Caki2 (cell line): ENCODE measurements at regions not wholly inside any gene's neighbourhood (a gene's known extent, or its start where the extent isn't known, plus 50 kb on each side); places are given as distances from the start of the nearest gene placed in this dataset.

Experiments used
- DNase-seq: peaks from one replicate; pipeline ENCODE4 v3.0.0-alpha.2; 2015; ENCODE audit warnings: low read depth
- in situ Hi-C: cut with HindIII; loops from 2 replicates; pipeline ENCODE4 v1.10.0; 2016; ENCODE audit warnings: low sequenced_read_pairs, low pct_unique_long_range_greater_than_20kb, mixed read lengths

DNA sequence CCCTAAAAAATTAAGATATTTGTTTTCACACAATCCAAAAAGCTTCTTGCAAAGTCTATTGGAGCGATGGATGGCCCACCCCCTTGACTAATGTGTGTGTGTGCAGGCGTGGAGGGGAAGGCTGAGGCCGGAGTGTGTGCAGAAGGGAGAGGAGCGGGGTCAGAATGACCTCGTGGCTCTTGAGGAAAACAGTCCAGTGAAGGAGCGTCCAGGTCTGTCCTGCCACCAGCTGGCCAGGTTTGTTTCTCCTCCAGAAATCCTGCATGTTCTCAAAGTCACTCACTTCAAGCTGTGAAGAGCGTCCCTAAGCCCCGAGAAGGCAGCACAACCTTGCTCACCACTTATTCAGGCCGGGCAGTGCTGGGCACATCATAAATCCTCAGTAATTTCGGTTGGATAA is 69.5 kb upstream of the SSX2IP start:
- in situ Hi-C loops = no loop called here
- DNase-seq = no peak

DNA sequence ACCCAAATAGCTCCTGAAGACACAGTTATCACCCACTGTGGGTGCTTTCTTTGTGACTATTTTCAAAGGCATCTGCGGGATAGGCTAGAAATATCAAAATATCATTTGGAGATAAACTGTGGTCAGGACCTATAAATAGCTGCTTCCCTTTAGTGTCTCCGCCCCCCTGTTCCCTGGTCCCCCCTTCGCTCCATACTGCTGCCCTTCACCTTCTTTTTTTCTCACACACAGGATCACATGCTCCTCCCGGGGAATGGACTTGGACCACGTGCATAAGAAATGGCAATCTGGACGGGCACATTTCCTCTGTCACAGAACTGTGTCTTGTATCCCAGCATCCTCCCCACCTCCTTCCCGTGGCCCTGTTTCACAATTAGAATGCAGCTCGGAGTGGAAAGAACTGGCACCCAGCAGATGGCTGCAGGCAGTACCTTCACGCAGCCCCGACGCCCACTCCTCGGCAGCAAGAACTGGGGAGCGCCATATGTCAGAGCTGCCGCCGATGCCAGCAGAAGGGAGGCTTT is 68.8 kb upstream of the SSX2IP start:
- in situ Hi-C loops = no loop called here
- DNase-seq = no peak

DNA sequence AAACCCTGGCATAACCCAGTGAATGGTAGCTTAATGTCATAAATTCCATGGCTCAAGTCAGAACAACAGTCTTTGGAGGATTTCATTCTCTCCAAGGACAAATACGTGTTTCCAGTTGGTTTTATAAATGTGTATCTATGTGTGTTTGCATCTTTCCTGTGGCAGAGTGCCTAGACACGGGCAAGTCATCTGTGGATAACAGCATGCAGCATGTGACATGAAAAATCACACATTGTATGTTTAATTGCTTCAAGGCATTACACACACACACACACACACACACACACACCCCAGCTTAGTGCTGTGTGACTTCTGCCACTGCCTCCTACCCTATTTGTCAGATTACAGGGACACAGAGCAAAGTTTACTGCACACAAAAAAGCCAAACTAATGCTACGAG is 68.2 kb upstream of the SSX2IP start:
- DNase-seq = no peak
- in situ Hi-C loops = no loop called here

DNA sequence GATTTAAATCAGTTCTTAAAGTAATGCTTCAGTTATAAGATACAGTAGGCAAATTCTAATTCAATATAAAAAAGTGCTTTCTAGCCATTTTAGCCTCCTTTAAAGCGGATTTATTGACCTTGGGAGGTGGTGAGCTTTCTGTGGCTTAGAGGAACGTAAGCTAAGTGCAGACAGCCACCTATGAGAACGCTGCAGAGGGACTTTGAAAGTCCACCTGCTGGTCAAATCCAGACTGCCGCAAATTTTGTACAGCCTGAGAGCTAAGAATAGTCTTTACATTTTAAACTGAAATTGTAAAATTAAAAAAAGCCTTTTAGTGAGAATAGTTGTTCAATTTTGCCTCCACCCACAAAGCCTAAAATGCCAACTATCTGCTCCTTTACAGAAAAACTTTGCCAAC is 67.0 kb upstream of the SSX2IP start:
- in situ Hi-C loops = no loop called here
- DNase-seq = no peak

DNA sequence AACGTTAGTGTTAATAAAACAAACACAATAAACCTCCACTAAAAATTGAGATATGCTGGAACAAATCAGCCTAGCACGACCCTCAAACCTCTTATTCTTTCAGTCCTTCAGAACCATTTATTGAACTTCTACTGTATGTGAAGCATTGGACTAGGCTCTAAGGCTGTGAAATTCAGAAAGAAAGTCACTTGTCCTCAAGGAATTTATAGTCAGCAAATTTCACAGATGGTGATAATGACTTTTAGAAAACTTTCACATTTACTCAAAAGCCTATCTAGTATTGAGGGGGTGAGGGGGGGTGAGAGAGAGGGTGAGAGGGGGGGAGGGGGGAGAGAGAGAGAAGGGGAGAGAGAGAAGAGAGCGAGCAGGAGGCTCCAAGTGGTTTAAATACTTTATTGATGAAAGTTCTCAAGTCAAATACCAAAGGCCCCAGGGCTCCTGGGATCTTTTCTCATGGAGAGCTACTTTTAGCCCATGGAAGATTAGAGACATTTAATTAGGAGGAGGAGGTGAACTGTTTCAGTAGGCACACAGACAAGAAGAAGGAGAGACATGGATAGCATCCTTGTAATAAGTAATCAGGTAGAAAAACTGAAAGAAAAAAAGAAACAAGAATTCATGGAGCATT is 66.3 kb upstream of the SSX2IP start:
- in situ Hi-C loops = no loop called here
- DNase-seq = no peak

DNA sequence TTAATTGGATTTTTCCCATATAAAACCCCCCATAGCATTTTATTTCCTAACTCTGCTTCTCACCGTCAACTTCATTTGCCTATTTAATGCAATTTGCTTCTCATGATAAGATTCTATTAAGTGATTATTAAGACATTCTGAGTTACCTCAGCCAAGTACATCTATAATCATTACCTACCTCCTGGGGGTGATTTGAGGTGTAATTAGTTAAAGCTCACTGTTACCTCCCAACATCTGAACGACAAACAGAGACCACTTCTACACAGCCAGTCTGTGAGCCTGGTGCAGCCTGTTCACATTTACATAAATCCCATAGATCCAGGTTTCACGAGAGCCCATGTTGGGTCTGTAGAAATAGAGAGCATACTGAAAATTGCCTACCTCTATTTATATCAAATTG is 65.7 kb upstream of the SSX2IP start:
- in situ Hi-C loops = no loop called here

DNA sequence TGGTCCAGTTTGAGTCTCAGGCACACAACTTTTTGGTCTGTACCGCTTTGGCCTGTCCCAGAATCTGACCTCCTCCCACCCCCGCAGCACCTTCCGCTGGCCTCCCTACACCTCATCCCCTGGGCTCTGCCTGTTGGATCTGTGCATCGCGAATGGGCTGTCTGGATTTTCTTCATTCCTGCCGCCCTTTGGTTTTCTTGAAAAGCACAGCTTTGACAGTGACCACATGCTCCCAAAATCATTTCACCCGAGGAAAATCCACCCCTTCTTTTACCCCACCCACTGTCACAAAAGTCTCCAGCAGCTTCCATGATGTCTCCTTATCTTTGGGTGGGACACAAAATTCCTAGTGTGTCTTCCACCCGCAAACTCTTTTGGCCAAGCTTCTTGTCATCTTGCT is 65.0 kb upstream of the SSX2IP start:
- DNase-seq = no peak
- in situ Hi-C loops = no loop called here

More for the DNA sequence above, 65.7 kb upstream of the SSX2IP start:
- no peak for DNase-seq

DNA sequence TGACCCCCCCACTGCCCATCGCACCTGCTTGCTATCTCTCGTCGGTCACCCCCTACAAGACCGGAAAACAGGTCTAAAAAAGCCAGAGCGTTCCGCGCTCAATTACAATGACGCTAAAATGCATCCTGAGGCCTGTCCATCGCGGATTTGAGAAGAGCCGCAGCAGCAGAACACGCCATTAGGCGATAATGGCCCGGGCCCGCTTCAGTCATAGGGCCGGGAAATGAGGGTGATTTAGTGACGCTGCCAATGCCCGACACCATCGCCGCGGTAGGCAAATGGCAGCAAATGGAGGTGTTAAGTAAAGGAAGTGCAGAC is 64.1 kb upstream of the SSX2IP start:
- DNase-seq = no peak
- in situ Hi-C loops = no loop called here

DNA sequence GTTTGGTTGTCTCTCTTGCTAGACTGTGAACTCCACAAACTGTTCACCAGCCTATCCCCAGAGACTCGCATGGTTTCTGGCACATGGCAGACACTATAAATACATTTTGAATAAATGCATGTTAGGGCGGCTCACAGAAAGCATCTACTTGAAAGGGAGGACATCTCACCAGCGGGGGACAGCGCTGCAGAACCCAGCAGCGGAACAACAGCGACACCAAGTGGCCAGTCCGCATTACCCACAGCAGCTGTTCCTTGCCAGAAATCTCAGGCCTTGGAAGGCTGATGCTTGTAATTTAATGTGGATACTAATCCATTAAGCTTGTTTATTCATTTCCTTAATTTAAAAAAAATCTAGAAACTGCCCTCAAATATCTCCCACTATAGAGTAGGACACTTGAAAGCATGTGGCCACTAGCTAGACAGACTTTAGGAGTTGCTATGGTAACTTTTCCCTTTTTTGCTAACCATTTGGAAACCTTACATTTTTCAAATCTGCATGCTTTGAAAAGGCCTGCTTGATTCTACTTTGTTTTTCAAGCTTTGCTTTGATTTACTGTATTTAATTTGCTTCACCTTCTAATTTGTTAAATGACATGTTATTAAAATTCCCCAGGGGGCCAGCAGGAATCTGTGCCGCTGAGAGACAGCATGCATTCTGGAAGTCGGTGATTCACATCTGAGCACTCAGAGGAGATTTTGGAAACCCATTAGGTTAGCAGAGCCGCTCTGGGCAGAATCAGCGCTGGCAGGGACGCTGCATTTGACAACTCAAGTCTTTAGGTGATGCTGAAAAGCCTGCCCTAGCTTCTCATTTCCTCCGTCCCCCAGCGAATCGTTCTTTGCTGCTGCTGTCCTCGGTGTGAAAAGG is 63.5 kb upstream of the SSX2IP start:
- peak; percentile 42 for DNase-seq
- in situ Hi-C loops = no loop called here

DNA sequence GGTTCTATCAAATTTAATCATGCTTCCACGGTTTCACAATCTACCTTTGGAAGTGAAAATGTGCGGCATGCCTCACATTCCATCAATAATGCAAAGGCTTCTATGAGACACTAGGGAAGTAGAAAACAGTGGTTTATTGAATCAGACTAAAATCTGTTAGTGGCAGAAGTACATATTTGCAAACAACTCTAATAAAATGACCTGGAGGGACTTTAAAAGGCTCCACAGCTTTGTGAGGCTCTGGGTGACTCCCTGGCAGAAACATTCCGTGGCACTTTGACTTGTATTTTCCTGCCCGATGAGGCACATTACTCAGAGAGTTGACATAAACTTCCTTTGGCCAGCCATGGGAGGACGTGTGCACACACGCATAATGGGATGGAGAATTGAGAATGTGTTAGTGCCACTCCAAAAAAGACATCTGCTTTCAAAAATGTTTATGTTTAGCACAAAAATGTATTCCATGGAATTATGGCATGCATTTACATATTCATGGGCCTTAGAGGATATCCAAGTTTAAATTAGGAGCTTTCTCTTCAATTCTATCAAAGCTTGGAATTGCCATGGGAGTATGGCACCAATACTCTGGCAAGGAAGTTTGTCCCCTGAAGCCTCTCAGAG is 60.0 kb upstream of the SSX2IP start:
- in situ Hi-C loops = no loop called here
- DNase-seq = no peak

DNA sequence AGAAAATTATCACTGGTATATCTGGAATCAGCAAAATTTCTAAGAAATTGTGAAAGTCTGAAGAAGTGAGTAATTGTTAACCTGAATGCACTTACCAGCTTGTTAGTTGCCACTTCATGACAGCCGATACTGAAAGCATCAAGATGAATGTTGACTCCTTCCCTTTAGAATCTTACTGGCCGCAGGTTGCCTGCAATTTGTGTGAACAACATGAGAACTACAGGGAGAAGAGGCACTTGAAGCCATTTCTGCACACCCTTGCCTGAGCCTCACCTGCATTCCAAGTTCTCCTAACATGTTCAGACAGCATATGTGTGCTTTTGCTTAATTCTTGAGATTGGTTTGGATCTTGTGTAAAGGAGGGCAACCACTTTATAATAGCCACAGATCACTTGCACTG is 59.2 kb upstream of the SSX2IP start:
- DNase-seq = no peak
- in situ Hi-C loops = no loop called here

DNA sequence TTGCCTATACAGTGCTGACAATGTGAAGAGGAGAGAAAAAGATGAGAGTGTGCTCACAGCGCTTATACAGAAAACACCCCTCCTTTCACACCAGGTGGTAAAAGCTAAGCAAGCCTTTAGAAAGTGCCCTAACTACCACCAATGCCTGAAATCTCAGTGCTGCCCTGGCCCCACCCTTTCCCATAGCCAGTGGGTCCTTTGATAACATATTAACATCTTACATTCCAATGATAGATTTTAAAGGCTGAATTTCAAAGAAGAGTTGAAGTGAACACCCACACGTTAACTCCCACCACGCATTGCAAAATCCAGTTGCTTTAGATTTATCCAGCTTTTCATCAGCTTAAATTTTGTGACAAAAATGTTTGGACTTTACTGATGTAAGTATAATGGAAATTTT is 58.1 kb upstream of the SSX2IP start:
- DNase-seq = no peak
- in situ Hi-C loops = no loop called here

DNA sequence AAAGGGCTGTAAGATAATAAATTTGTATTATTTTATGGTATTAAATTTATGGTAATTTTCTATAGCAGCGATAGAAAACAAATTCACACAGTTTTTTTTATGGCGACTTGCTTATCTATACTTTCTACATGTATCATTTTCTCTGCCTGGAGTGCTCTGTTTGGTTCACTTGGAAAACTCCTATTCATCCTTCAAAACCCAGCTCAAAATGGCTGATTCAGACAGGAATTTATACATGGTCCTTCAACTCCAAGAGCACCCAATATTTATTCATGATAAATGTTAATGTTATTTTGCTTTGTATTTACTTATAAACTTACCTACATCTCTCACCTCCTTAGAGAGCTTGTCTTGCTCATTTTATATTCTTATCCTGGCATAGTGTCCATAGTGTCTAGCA is 55.6 kb upstream of the SSX2IP start:
- DNase-seq = no peak
- in situ Hi-C loops = no loop called here

DNA sequence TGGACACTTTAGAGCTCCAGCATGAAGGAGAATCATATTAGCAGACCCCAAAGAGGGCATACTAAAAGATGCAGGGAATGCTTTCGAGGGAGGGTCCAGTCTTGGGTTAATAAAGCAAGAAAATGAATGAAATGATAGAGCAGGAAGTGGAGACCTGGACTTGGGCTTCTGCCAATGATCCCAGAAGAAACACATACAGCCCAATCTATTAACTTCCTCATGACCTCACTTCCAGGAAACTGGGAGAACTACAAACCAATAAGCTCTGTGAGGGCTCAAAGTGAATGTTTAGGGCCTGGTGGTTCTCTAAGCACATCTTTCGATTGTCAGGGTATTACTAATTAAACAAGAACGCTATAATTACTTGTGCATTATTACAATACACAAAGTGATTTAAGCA is 53.6 kb upstream of the SSX2IP start:
- in situ Hi-C loops = no loop called here
- DNase-seq = no peak

DNA sequence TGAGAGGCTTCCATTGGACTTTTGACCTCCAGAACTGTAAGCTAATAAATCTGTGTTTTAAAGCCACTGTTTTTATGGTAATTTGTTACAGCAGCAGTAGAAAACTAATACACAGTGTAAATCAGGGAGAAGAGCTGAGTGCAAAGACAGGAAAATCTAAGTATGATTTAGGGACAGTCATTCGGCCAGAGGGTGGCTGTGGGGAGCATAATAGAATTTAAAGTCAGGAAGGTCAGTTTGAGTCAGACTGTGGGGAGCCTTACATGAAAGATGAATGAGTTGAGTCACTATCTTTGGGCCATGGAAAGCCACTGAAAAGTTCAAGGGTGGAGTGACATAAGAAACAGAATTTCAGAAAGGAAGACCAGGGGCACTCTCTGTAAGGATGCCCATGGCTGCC is 52.4 kb upstream of the SSX2IP start:
- DNase-seq = no peak
- in situ Hi-C loops = no loop called here

DNA sequence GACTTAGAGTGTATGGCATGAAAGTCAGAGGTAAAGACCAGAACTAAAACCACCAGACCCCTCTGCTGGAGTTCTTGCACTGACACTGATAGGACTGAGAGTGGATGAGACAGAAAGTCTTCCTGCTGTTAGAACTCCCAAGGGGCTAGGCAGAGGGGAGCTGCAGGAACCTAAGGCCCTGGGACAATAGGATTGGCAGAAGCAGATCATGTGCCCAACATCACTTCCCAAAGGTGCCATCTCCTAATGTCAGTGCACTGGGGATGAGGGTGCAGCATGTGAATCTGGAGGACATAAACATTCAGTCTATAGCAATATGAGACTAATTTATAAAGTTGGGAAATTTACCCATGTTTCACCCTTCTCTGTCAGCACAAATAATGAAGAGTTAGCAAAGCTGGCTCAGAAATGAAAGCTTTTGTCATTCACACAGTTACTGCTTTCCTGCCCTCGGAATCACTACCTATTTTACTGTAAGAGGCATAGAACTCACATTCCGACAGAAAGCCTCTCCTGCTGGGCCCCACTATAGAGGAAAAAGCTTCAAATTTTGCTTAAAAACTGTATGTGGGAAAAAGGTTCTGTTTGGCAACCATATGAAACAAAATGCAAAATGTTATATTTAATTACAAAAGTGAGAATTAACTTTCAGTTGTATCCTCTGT is 49.9 kb upstream of the SSX2IP start:
- in situ Hi-C loops = no loop called here
- no peak for DNase-seq
